Osteoblast (primary cell): ENCODE measurements at regions not wholly inside any gene's neighbourhood (a gene's known extent, or its start where the extent isn't known, plus 50 kb on each side); places are given as distances from the start of the nearest gene placed in this dataset.

Experiments
- DNase-seq: peaks from one replicate; pipeline ENCODE4 v3.0.0; 2011; ENCODE audit warnings: low spot score, mixed read lengths; ENCODE audit not compliant: insufficient read length; ENCODE audit errors: missing footprints
- H2AFZ ChIP-seq: 2 replicates; pipeline ENCODE4 v1.6.0; 2011; ENCODE audit warnings: mild to moderate bottlenecking, low read length
- H3K27ac ChIP-seq: 2 replicates; pipeline ENCODE4 v1.5.1; 2011; ENCODE audit warnings: mild to moderate bottlenecking, low read depth, low read length, moderate library complexity
- H3K27me3 ChIP-seq: 2 replicates; pipeline ENCODE4 v1.6.0; 2012; ENCODE audit warnings: mild to moderate bottlenecking, control low read depth, inconsistent platforms, low read length, moderate library complexity; ENCODE audit not compliant: insufficient read depth
- H3K36me3 ChIP-seq: 2 replicates; pipeline ENCODE4 v1.5.1; 2011; ENCODE audit warnings: mild to moderate bottlenecking, low read length, control low read depth, moderate library complexity; ENCODE audit not compliant: insufficient read depth
- H3K4me1 ChIP-seq: 2 replicates; pipeline ENCODE4 v1.5.1; 2011; ENCODE audit warnings: mild to moderate bottlenecking, low read length, control low read depth, moderate library complexity; ENCODE audit not compliant: insufficient read depth
- H3K4me2 ChIP-seq: 2 replicates; pipeline ENCODE4 v1.6.0; 2011; ENCODE audit warnings: mild to moderate bottlenecking, low read length; ENCODE audit not compliant: insufficient read depth
- H3K4me3 ChIP-seq: fragments of 200-600 bp; sonication (generic); 3 replicates; pipeline ENCODE4 v1.5.1; 2012; ENCODE audit warnings: mild to moderate bottlenecking, low read length, inconsistent platforms; ENCODE audit not compliant: insufficient read depth
- H3K79me2 ChIP-seq: 2 replicates; pipeline ENCODE4 v1.6.0; 2012; ENCODE audit warnings: mild to moderate bottlenecking, low read length, control low read depth, inconsistent platforms; ENCODE audit not compliant: insufficient read depth
- H3K9me3 ChIP-seq: 2 replicates; pipeline ENCODE4 v1.5.1; 2011; ENCODE audit warnings: low read depth, low read length, control low read depth
- H4K20me1 ChIP-seq: 2 replicates; pipeline ENCODE4 v1.6.0; 2012; ENCODE audit warnings: mild to moderate bottlenecking, low read length, control low read depth; ENCODE audit not compliant: insufficient read depth
- TF ChIP-seq, protein P1 (sequence below): IDR thresholded peaks from 2 replicates; pipeline ENCODE4 v1.5.1; 2011; ENCODE audit warnings: mild to moderate bottlenecking, low read depth, low read length, moderate library complexity; ENCODE audit errors: extremely low read depth

DNA sequence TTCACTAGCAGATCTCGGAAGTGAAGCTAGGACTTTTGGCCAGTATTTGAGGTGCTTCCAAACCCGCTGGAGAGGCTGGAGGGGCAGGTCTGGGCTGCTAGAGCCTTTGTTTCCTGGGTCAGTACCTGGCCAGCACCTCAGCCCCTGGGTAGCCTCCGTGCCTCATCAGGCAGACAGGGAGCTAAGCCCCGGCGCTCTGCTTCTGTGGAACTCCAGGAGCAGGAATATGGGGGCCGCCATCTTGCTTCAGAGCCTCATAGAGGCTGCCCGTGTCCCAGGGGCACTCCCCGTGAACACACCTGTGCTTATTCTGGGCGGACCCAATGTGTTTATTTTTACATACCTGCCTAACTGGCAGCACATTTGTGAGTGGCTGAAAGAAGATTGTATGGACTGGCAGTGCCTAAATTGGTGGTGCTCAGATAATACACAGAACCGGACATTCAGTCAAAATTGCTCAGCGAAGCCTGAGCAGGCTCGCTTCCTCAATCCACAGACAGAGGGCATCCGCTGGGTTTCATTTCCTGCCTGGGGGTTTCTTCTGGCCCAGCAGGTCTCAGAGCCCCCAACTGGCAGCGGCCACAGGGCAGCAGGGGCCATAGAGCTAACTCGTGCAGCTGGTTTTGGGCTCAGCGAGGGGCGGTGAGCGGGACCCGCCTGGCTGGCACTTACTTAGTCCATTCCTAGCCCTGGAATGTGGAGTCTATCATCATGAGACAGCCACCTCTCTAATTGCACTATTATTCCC lies 176.8 kb upstream of the ALKAL2 start:
- Histone ChIP-seq H3K9me3 (no peaks in the 10 kb centered on the region), H3K36me3 (no peaks in the 10 kb centered on the region), H3K27me3 (no peaks in the 10 kb centered on the region), H3K4me3 (no peak overlapping the region), H2AFZ (no peak overlapping the region), H3K79me2 (no peaks in the 10 kb centered on the region), H3K4me2 (no peak overlapping the region), H3K27ac (no peak overlapping the region), H3K4me1 (no peaks in the 10 kb centered on the region), H4K20me1 (no peaks in the 10 kb centered on the region)
- TF ChIP-seq, protein P1, sequence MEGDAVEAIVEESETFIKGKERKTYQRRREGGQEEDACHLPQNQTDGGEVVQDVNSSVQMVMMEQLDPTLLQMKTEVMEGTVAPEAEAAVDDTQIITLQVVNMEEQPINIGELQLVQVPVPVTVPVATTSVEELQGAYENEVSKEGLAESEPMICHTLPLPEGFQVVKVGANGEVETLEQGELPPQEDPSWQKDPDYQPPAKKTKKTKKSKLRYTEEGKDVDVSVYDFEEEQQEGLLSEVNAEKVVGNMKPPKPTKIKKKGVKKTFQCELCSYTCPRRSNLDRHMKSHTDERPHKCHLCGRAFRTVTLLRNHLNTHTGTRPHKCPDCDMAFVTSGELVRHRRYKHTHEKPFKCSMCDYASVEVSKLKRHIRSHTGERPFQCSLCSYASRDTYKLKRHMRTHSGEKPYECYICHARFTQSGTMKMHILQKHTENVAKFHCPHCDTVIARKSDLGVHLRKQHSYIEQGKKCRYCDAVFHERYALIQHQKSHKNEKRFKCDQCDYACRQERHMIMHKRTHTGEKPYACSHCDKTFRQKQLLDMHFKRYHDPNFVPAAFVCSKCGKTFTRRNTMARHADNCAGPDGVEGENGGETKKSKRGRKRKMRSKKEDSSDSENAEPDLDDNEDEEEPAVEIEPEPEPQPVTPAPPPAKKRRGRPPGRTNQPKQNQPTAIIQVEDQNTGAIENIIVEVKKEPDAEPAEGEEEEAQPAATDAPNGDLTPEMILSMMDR: no peak
- no peak for DNase-seq

DNA sequence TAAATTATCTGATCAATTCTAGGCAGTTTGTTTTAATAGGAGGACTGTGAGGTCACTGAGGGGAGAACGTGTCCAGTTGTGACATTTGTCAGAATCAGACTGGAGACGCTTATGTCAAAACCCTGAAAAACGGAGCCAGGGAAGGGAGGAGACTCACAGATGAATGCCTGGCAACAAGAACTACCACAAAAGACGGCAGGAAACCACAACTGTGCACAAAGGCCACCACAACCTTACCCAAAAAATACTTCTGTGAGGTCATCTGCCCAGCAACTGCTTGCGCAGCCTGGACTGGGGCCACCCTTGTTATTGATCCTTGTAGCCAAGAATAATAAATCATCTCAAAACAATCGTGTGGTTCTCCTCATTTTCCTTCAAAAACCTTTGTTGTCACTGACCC lies 173.0 kb upstream of the ALKAL2 start:
- H4K20me1 ChIP-seq: no peaks in the 10 kb centered on the region
- H3K9me3 ChIP-seq: no peaks in the 10 kb centered on the region
- no peak overlapping the region for H3K27ac ChIP-seq
- H3K4me1 ChIP-seq: no peaks in the 10 kb centered on the region
- no peak overlapping the region for H3K4me3 ChIP-seq
- no peak for DNase-seq
- no peak overlapping the region for H2AFZ ChIP-seq
- H3K27me3 ChIP-seq: no peaks in the 10 kb centered on the region
- H3K79me2 ChIP-seq: no peaks in the 10 kb centered on the region
- H3K4me2 ChIP-seq: no peak overlapping the region
- no peaks in the 10 kb centered on the region for H3K36me3 ChIP-seq
- TF ChIP-seq, protein P1: no peak

DNA sequence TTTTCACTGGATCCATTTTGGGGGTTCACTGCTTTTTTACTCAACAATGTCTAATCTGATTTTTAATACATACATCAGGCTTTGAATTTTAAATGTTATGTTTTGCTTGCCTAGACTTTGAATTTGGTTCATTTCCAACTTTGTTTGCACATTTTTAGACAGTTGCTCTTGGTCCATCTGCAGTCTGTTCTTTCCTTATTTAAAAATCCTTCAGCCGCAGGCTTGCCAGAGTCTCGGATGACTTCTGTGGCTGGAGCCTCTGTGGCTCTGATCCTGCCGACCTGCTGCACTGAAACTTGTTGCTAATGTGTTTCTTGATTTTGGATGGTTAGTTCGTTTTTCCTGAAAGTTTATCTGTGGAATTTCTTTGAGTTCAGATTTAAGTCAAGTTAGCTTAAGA lies 172.0 kb upstream of the ALKAL2 start:
- Histone ChIP-seq H3K79me2 (no peaks in the 10 kb centered on the region), H2AFZ (no peak overlapping the region), H3K4me2 (no peak overlapping the region), H3K9me3 (no peaks in the 10 kb centered on the region), H3K27me3 (no peaks in the 10 kb centered on the region), H3K4me3 (no peak overlapping the region), H3K4me1 (no peaks in the 10 kb centered on the region), H3K27ac (no peak overlapping the region), H3K36me3 (no peaks in the 10 kb centered on the region), H4K20me1 (no peaks in the 10 kb centered on the region)
- no peak for DNase-seq
- TF ChIP-seq, protein P1: no peak

DNA sequence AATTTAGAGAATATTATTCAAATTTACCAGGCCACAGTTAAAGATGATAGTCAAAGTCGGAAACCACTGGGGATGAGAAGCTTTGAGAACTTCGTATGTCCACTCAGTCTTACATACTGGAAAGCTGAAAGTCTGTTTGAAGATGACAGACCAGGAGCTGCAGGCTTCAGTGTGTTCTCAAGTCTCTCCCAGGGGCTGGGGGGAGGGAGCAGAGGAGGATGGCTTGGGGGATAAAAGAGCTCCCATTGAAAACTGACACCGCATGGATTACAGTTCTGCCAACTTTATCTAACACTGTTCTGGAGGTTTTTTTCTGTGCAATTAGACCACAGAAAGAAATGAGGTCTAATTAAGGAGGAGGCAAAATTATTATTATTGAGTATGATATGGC lies 170.5 kb upstream of the ALKAL2 start:
- TF ChIP-seq, protein P1: no peak
- Histone ChIP-seq H3K27me3 (no peaks in the 10 kb centered on the region), H3K4me2 (no peak overlapping the region), H2AFZ (no peak overlapping the region), H3K4me1 (no peaks in the 10 kb centered on the region), H3K36me3 (no peaks in the 10 kb centered on the region), H3K27ac (no peak overlapping the region), H3K4me3 (no peak overlapping the region), H3K9me3 (no peaks in the 10 kb centered on the region), H4K20me1 (no peaks in the 10 kb centered on the region), H3K79me2 (no peaks in the 10 kb centered on the region)
- no peak for DNase-seq
